ENCODE measurements at regions not wholly inside any gene's neighbourhood (a gene's known extent, or its start where the extent isn't known, plus 50 kb on each side); places are given as distances from the start of the nearest gene placed in this dataset.

GRCh38 chr6:48307573-48307972, 196.6 kb upstream of the PTCHD4 start:
- Histone ChIP-seq H2BK12ac (ENCODE audit: insufficient read length, low read depth, low read length) (no peak overlapping the region), H3T11ph (ENCODE audit: low read length) (no peak overlapping the region), H3K9ac (ENCODE audit: extremely low read depth, insufficient read length, low read length) (no peak overlapping the region), H2BK120ac (ENCODE audit: low read depth, low read length, poor library complexity, severe bottlenecking) (no peak overlapping the region), H2BK20ac (ENCODE audit: low read depth, low read length, poor library complexity, severe bottlenecking) (no peak overlapping the region), H3K4ac (ENCODE audit: low read depth, low read length) (no peak overlapping the region), H2BK5ac (ENCODE audit: insufficient read length, low read length) (no peak overlapping the region), H3K27me3 (ENCODE audit: insufficient read depth, low read length) (no peaks in the 10 kb centered on the region), H3K79me2 (ENCODE audit: insufficient read depth, low read length) (no peaks in the 10 kb centered on the region), H2BK15ac (ENCODE audit: low read depth, low read length) (no peak overlapping the region), H4K20me1 (ENCODE audit: control insufficient read depth, insufficient read depth, insufficient read length) (no peaks in the 10 kb centered on the region), H2AFZ (ENCODE audit: low read length) (no peak overlapping the region), H4K5ac (ENCODE audit: insufficient read length, low read depth, low read length) (no peak overlapping the region), H3K23me2 (ENCODE audit: insufficient read length, low read depth, low read length, poor library complexity, severe bottlenecking) (no peaks in the 10 kb centered on the region), H3K79me1 (ENCODE audit: insufficient read depth, low read depth, low read length, poor library complexity, severe bottlenecking) (no peaks in the 10 kb centered on the region), H3K23ac (ENCODE audit: insufficient read length, low read depth, low read length) (no peak overlapping the region), H3K18ac (ENCODE audit: insufficient read length, low read depth, low read length) (no peak overlapping the region), H3K56ac (ENCODE audit: insufficient read length, low read depth, low read length) (no peak overlapping the region), H3K9me3 (ENCODE audit: control insufficient read depth, low read depth, low read length) (no peaks in the 10 kb centered on the region), H4K91ac (ENCODE audit: insufficient read length, low read depth, low read length) (no peak overlapping the region), H3K4me2 (ENCODE audit: insufficient read depth, insufficient read length, low read length) (no peak overlapping the region), H3K14ac (ENCODE audit: insufficient read depth, low read length) (no peak overlapping the region), H2AK5ac (ENCODE audit: insufficient read length, low read length) (no peak overlapping the region), H3K4me1 (ENCODE audit: insufficient read depth, low read length) (no peaks in the 10 kb centered on the region), H3K27ac (ENCODE audit: insufficient read length, low read depth, low read length) (no peak overlapping the region), H4K8ac (replicated peaks; ENCODE audit: insufficient read length, low read depth, low read length) (no peak overlapping the region)
- WGBS (ENCODE audit: extremely low coverage, insufficient read length, low lambda C conversion rate), result no CpG with 5 or more reads among the region's 2 CpGs
- DNase-seq, result no peak
- peaks cover 0 to 6% of the 10 kb centered on the region in 2 experiments; a peak in 4 of 5 replicates for H3K9me3 Mint-ChIP-seq
- H3K27me3 Mint-ChIP-seq (ENCODE audit: low read depth), result no peaks in the 10 kb centered on the region
- TF ChIP-seq CTCF (conservative IDR thresholded peaks at IDR 0.05), result no peak
- H3K4me1 Mint-ChIP-seq, result no peaks in the 10 kb centered on the region; a peak in 1 of 4 replicates
- no peak overlapping the region for H3K27ac Mint-ChIP-seq
- H3K4me3 Mint-ChIP-seq, result no peak overlapping the region
- H3K36me3 Mint-ChIP-seq (ENCODE audit: insufficient read depth in 1 of 3, low read depth in 3 of 3), result peaks cover 3 to 5% (median 4%) of the 10 kb centered on the region in 3 experiments; a peak in 3 of 7 replicates

Data from H9 (cell line).